ENCODE measurements at regions not wholly inside any gene's neighbourhood (a gene's known extent, or its start where the extent isn't known, plus 50 kb on each side); places are given as distances from the start of the nearest gene placed in this dataset.

- no peak overlapping the region for H3K9ac ChIP-seq (ENCODE audit: low read length in 5 of 5)
- H3K4me3 ChIP-seq (ENCODE audit: low read depth in 1 of 5, low read length in 5 of 5) = no peak overlapping the region
- H3K27me3 ChIP-seq (ENCODE audit: control insufficient read depth in 5 of 5, insufficient read depth in 4 of 5, low read length in 5 of 5) = no peaks in the 10 kb centered on the region
- H3K27ac ChIP-seq (ENCODE audit: low read depth, low read length) = no peak overlapping the region
- no peaks in the 10 kb centered on the region for H3K36me3 ChIP-seq (ENCODE audit: control insufficient read depth in 5 of 5, insufficient read depth in 5 of 5, low read length in 5 of 5)
- no peaks in the 10 kb centered on the region for H3K9me3 ChIP-seq (ENCODE audit: control insufficient read depth in 5 of 5, low read length in 5 of 5)
- H3K4me1 ChIP-seq (ENCODE audit: control insufficient read depth in 5 of 5, insufficient read depth in 5 of 5, low read length in 5 of 5) = no peaks in the 10 kb centered on the region
Observed at GRCh38 chr10:64617085-64617484, 1095.9 kb downstream of the REEP3 start.

- Histone ChIP-seq H3K27me3 (ENCODE audit: control insufficient read depth in 5 of 5, insufficient read depth in 4 of 5, low read length in 5 of 5) (no peaks in the 10 kb centered on the region), H3K27ac (ENCODE audit: low read depth, low read length) (no peak overlapping the region), H3K4me1 (ENCODE audit: control insufficient read depth in 5 of 5, insufficient read depth in 5 of 5, low read length in 5 of 5) (no peaks in the 10 kb centered on the region), H3K9ac (ENCODE audit: low read length in 5 of 5) (no peak overlapping the region), H3K4me3 (ENCODE audit: low read depth in 1 of 5, low read length in 5 of 5) (no peak overlapping the region), H3K36me3 (ENCODE audit: control insufficient read depth in 5 of 5, insufficient read depth in 5 of 5, low read length in 5 of 5) (no peaks in the 10 kb centered on the region), H3K9me3 (ENCODE audit: control insufficient read depth in 5 of 5, low read length in 5 of 5) (no peaks in the 10 kb centered on the region)
Observed at GRCh38 chr10:64619102-64619501, 1097.9 kb downstream of the REEP3 start.

- Histone ChIP-seq H3K27me3 (ENCODE audit: control insufficient read depth in 5 of 5, insufficient read depth in 4 of 5, low read length in 5 of 5) (no peaks in the 10 kb centered on the region), H3K4me1 (ENCODE audit: control insufficient read depth in 5 of 5, insufficient read depth in 5 of 5, low read length in 5 of 5) (no peaks in the 10 kb centered on the region), H3K36me3 (ENCODE audit: control insufficient read depth in 5 of 5, insufficient read depth in 5 of 5, low read length in 5 of 5) (no peaks in the 10 kb centered on the region), H3K9ac (ENCODE audit: low read length in 5 of 5) (no peak overlapping the region), H3K4me3 (ENCODE audit: low read depth in 1 of 5, low read length in 5 of 5) (no peak overlapping the region), H3K9me3 (ENCODE audit: control insufficient read depth in 5 of 5, low read length in 5 of 5) (no peaks in the 10 kb centered on the region), H3K27ac (ENCODE audit: low read depth, low read length) (no peak overlapping the region)
Observed at GRCh38 chr10:64626924-64627323, 1105.7 kb downstream of the REEP3 start.

GRCh38 chr10:64630534-64630933 is 1109.3 kb downstream of the REEP3 start:
- no peak overlapping the region for H3K27ac ChIP-seq (ENCODE audit: low read depth, low read length)
- H3K36me3 ChIP-seq (ENCODE audit: control insufficient read depth in 5 of 5, insufficient read depth in 5 of 5, low read length in 5 of 5) = no peaks in the 10 kb centered on the region
- H3K9me3 ChIP-seq (ENCODE audit: control insufficient read depth in 5 of 5, low read length in 5 of 5) = no peaks in the 10 kb centered on the region
- no peak overlapping the region for H3K4me3 ChIP-seq (ENCODE audit: low read depth in 1 of 5, low read length in 5 of 5)
- H3K9ac ChIP-seq (ENCODE audit: low read length in 5 of 5) = no peak overlapping the region
- no peaks in the 10 kb centered on the region for H3K27me3 ChIP-seq (ENCODE audit: control insufficient read depth in 5 of 5, insufficient read depth in 4 of 5, low read length in 5 of 5)
- H3K4me1 ChIP-seq (ENCODE audit: control insufficient read depth in 5 of 5, insufficient read depth in 5 of 5, low read length in 5 of 5) = no peaks in the 10 kb centered on the region

GRCh38 chr10:64635906-64636305 is 1114.7 kb downstream of the REEP3 start:
- Histone ChIP-seq H3K4me1 (ENCODE audit: control insufficient read depth in 5 of 5, insufficient read depth in 5 of 5, low read length in 5 of 5) (no peaks in the 10 kb centered on the region), H3K27ac (ENCODE audit: low read depth, low read length) (no peak overlapping the region), H3K9me3 (ENCODE audit: control insufficient read depth in 5 of 5, low read length in 5 of 5) (no peaks in the 10 kb centered on the region), H3K4me3 (ENCODE audit: low read depth in 1 of 5, low read length in 5 of 5) (no peak overlapping the region), H3K27me3 (ENCODE audit: control insufficient read depth in 5 of 5, insufficient read depth in 4 of 5, low read length in 5 of 5) (no peaks in the 10 kb centered on the region), H3K36me3 (ENCODE audit: control insufficient read depth in 5 of 5, insufficient read depth in 5 of 5, low read length in 5 of 5) (no peaks in the 10 kb centered on the region), H3K9ac (ENCODE audit: low read length in 5 of 5) (no peak overlapping the region)

GRCh38 chr10:64636461-64636860 is 1115.3 kb downstream of the REEP3 start:
- no peaks in the 10 kb centered on the region for H3K4me1 ChIP-seq (ENCODE audit: control insufficient read depth in 5 of 5, insufficient read depth in 5 of 5, low read length in 5 of 5)
- H3K9me3 ChIP-seq (ENCODE audit: control insufficient read depth in 5 of 5, low read length in 5 of 5) = no peaks in the 10 kb centered on the region
- no peak overlapping the region for H3K9ac ChIP-seq (ENCODE audit: low read length in 5 of 5)
- H3K4me3 ChIP-seq (ENCODE audit: low read depth in 1 of 5, low read length in 5 of 5) = no peak overlapping the region
- H3K27me3 ChIP-seq (ENCODE audit: control insufficient read depth in 5 of 5, insufficient read depth in 4 of 5, low read length in 5 of 5) = no peaks in the 10 kb centered on the region
- no peaks in the 10 kb centered on the region for H3K36me3 ChIP-seq (ENCODE audit: control insufficient read depth in 5 of 5, insufficient read depth in 5 of 5, low read length in 5 of 5)
- no peak overlapping the region for H3K27ac ChIP-seq (ENCODE audit: low read depth, low read length)

GRCh38 chr10:64637939-64638338 is 1116.7 kb downstream of the REEP3 start:
- Histone ChIP-seq H3K27me3 (ENCODE audit: control insufficient read depth in 5 of 5, insufficient read depth in 4 of 5, low read length in 5 of 5) (no peaks in the 10 kb centered on the region), H3K4me3 (ENCODE audit: low read depth in 1 of 5, low read length in 5 of 5) (no peak overlapping the region), H3K9ac (ENCODE audit: low read length in 5 of 5) (no peak overlapping the region), H3K9me3 (ENCODE audit: control insufficient read depth in 5 of 5, low read length in 5 of 5) (no peaks in the 10 kb centered on the region), H3K4me1 (ENCODE audit: control insufficient read depth in 5 of 5, insufficient read depth in 5 of 5, low read length in 5 of 5) (no peaks in the 10 kb centered on the region), H3K36me3 (ENCODE audit: control insufficient read depth in 5 of 5, insufficient read depth in 5 of 5, low read length in 5 of 5) (no peaks in the 10 kb centered on the region), H3K27ac (ENCODE audit: low read depth, low read length) (no peak overlapping the region)

GRCh38 chr10:64648915-64649314 is 1127.7 kb downstream of the REEP3 start:
- H3K9me3 ChIP-seq (ENCODE audit: control insufficient read depth in 5 of 5, low read length in 5 of 5) = no peaks in the 10 kb centered on the region
- H3K27ac ChIP-seq (ENCODE audit: low read depth, low read length) = no peak overlapping the region
- H3K9ac ChIP-seq (ENCODE audit: low read length in 5 of 5) = no peak overlapping the region
- no peak overlapping the region for H3K4me3 ChIP-seq (ENCODE audit: low read depth in 1 of 5, low read length in 5 of 5)
- no peaks in the 10 kb centered on the region for H3K36me3 ChIP-seq (ENCODE audit: control insufficient read depth in 5 of 5, insufficient read depth in 5 of 5, low read length in 5 of 5)
- no peaks in the 10 kb centered on the region for H3K27me3 ChIP-seq (ENCODE audit: control insufficient read depth in 5 of 5, insufficient read depth in 4 of 5, low read length in 5 of 5)
- H3K4me1 ChIP-seq (ENCODE audit: control insufficient read depth in 5 of 5, insufficient read depth in 5 of 5, low read length in 5 of 5) = peaks cover 0 to 4% (median 0%) of the 10 kb centered on the region in 5 donors

GRCh38 chr10:64658528-64658927 is 1137.3 kb downstream of the REEP3 start:
- no peaks in the 10 kb centered on the region for H3K27me3 ChIP-seq (ENCODE audit: control insufficient read depth in 5 of 5, insufficient read depth in 4 of 5, low read length in 5 of 5)
- no peaks in the 10 kb centered on the region for H3K36me3 ChIP-seq (ENCODE audit: control insufficient read depth in 5 of 5, insufficient read depth in 5 of 5, low read length in 5 of 5)
- no peaks in the 10 kb centered on the region for H3K4me1 ChIP-seq (ENCODE audit: control insufficient read depth in 5 of 5, insufficient read depth in 5 of 5, low read length in 5 of 5)
- H3K27ac ChIP-seq (ENCODE audit: low read depth, low read length) = no peak overlapping the region
- H3K9me3 ChIP-seq (ENCODE audit: control insufficient read depth in 5 of 5, low read length in 5 of 5) = no peaks in the 10 kb centered on the region
- no peak overlapping the region for H3K9ac ChIP-seq (ENCODE audit: low read length in 5 of 5)
- no peak overlapping the region for H3K4me3 ChIP-seq (ENCODE audit: low read depth in 1 of 5, low read length in 5 of 5)

GRCh38 chr10:64659311-64659710 is 1138.1 kb downstream of the REEP3 start:
- no peaks in the 10 kb centered on the region for H3K4me1 ChIP-seq (ENCODE audit: control insufficient read depth in 5 of 5, insufficient read depth in 5 of 5, low read length in 5 of 5)
- H3K9ac ChIP-seq (ENCODE audit: low read length in 5 of 5) = no peak overlapping the region
- no peaks in the 10 kb centered on the region for H3K27me3 ChIP-seq (ENCODE audit: control insufficient read depth in 5 of 5, insufficient read depth in 4 of 5, low read length in 5 of 5)
- no peak overlapping the region for H3K4me3 ChIP-seq (ENCODE audit: low read depth in 1 of 5, low read length in 5 of 5)
- no peak overlapping the region for H3K27ac ChIP-seq (ENCODE audit: low read depth, low read length)
- no peaks in the 10 kb centered on the region for H3K36me3 ChIP-seq (ENCODE audit: control insufficient read depth in 5 of 5, insufficient read depth in 5 of 5, low read length in 5 of 5)
- no peaks in the 10 kb centered on the region for H3K9me3 ChIP-seq (ENCODE audit: control insufficient read depth in 5 of 5, low read length in 5 of 5)

- Histone ChIP-seq H3K27ac (ENCODE audit: low read depth, low read length) (no peak overlapping the region), H3K9me3 (ENCODE audit: control insufficient read depth in 5 of 5, low read length in 5 of 5) (peaks cover 0 to 5% (median 4%) of the 10 kb centered on the region in 5 donors), H3K4me1 (ENCODE audit: control insufficient read depth in 5 of 5, insufficient read depth in 5 of 5, low read length in 5 of 5) (no peaks in the 10 kb centered on the region), H3K9ac (ENCODE audit: low read length in 5 of 5) (no peak overlapping the region), H3K27me3 (ENCODE audit: control insufficient read depth in 5 of 5, insufficient read depth in 4 of 5, low read length in 5 of 5) (no peaks in the 10 kb centered on the region), H3K4me3 (ENCODE audit: low read depth in 1 of 5, low read length in 5 of 5) (no peak overlapping the region), H3K36me3 (ENCODE audit: control insufficient read depth in 5 of 5, insufficient read depth in 5 of 5, low read length in 5 of 5) (no peaks in the 10 kb centered on the region)
Observed at GRCh38 chr10:64682043-64682442, 1160.8 kb downstream of the REEP3 start.
